ENCODE measurements at regions not wholly inside any gene's neighbourhood (a gene's known extent, or its start where the extent isn't known, plus 50 kb on each side); places are given as distances from the start of the nearest gene placed in this dataset.

GRCh38 chr13:78012046-78012445 is 93.4 kb upstream of the EDNRB start:
- Histone ChIP-seq H3K4me3 (ENCODE audit: control insufficient read depth in 1 of 2, extremely low read depth in 1 of 2, low read length in 1 of 2) (no peak overlapping the region), H3K9me3 (no peaks in the 10 kb centered on the region), H3K4me1 (ENCODE audit: control insufficient read depth in 1 of 2, extremely low read depth in 1 of 2, insufficient read depth in 2 of 2, low read length in 2 of 2) (no peaks in the 10 kb centered on the region), H3K27me3 (replicated peaks in 1 of 2; ENCODE audit: control insufficient read depth in 2 of 2, extremely low read depth in 1 of 2, insufficient read depth in 2 of 2, low read length in 1 of 2) (no peaks in the 10 kb centered on the region), H3K27ac (ENCODE audit: low read length) (no peak overlapping the region), H3K36me3 (ENCODE audit: control insufficient read depth in 2 of 2, extremely low read depth in 1 of 2, insufficient read depth in 1 of 2, low read length in 1 of 2) (no peaks in the 10 kb centered on the region)
- H3K4me1 Mint-ChIP-seq = no peaks in the 10 kb centered on the region
- ChIA-PET CTCF (no interaction called here), POLR2A (no interaction called here)
- 56% methylated on average over 1 of the region's 2 CpGs for WGBS (ENCODE audit: insufficient coverage)
- H3K27me3 Mint-ChIP-seq = peaks cover 4 to 9% of the 10 kb centered on the region in 2 donors
- no peak overlapping the region for H3K27ac Mint-ChIP-seq
- no peak overlapping the region for H3K4me3 Mint-ChIP-seq
- DNase-seq = no peak
- ATAC-seq (replicated peaks in 1 of 4) = no peak
- H3K9me3 Mint-ChIP-seq = no peaks in the 10 kb centered on the region
- no peaks in the 10 kb centered on the region for H3K36me3 Mint-ChIP-seq

- Histone ChIP-seq H3K4me3 (ENCODE audit: control insufficient read depth in 1 of 2, extremely low read depth in 1 of 2, low read length in 1 of 2) (no peak overlapping the region), H3K4me1 (ENCODE audit: control insufficient read depth in 1 of 2, extremely low read depth in 1 of 2, insufficient read depth in 2 of 2, low read length in 2 of 2) (no peaks in the 10 kb centered on the region), H3K9me3 (no peaks in the 10 kb centered on the region), H3K36me3 (ENCODE audit: control insufficient read depth in 2 of 2, extremely low read depth in 1 of 2, insufficient read depth in 1 of 2, low read length in 1 of 2) (no peaks in the 10 kb centered on the region), H3K27ac (ENCODE audit: low read length) (no peak overlapping the region), H3K27me3 (replicated peaks in 1 of 2; ENCODE audit: control insufficient read depth in 2 of 2, extremely low read depth in 1 of 2, insufficient read depth in 2 of 2, low read length in 1 of 2) (no peaks in the 10 kb centered on the region)
- no peaks in the 10 kb centered on the region for H3K4me1 Mint-ChIP-seq
- WGBS (ENCODE audit: insufficient coverage) = no CpG with 5 or more reads among the region's 2 CpGs
- H3K27me3 Mint-ChIP-seq = peaks cover 0 to 16% of the 10 kb centered on the region in 2 donors
- H3K36me3 Mint-ChIP-seq = no peaks in the 10 kb centered on the region
- H3K27ac Mint-ChIP-seq = no peak overlapping the region
- no peak overlapping the region for H3K4me3 Mint-ChIP-seq
- POLR2A ChIA-PET = no interaction called here
- DNase-seq (no peak), ATAC-seq (replicated peaks in 1 of 4) (no peak)
- CTCF ChIA-PET = interaction anchor here in 1 of 2 donors (0.6 kb wide), 1 partner anchor 1419 kb away, joined by 5 read pairs; no protein-coding TSS in a partner anchor
- peaks cover 0 to 11% (median 4%) of the 10 kb centered on the region in 3 donors for H3K9me3 Mint-ChIP-seq
Observed at GRCh38 chr13:78004821-78005220, 86.2 kb upstream of the EDNRB start.

DNA sequence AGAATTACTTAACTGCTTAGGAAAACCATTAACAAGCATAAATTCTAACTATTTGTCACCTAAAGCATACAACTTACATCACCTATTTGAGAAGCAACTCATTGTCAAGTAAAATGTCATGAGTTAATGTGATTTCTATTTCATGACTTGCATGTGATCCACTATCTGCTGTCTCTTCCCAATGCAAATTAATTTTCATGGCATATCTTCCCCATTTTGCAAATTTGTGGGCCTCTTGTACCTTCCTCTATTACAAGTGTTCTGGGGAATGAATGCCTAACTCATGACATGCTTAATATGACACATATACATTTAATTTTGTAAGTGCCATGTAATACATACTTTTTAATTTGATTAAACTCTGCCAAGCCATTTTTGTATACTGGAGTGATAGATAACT is 81.1 kb upstream of the EDNRB start:
- no peaks in the 10 kb centered on the region for H3K27me3 ChIP-seq (replicated peaks in 1 of 2; ENCODE audit: control insufficient read depth in 2 of 2, extremely low read depth in 1 of 2, insufficient read depth in 2 of 2, low read length in 1 of 2)
- peaks cover 5 to 23% of the 10 kb centered on the region in 2 donors for H3K27me3 Mint-ChIP-seq
- H3K27ac ChIP-seq (ENCODE audit: low read length) = no peak overlapping the region
- ATAC-seq (replicated peaks in 1 of 4) = no peak
- no peaks in the 10 kb centered on the region for H3K4me1 ChIP-seq (ENCODE audit: control insufficient read depth in 1 of 2, extremely low read depth in 1 of 2, insufficient read depth in 2 of 2, low read length in 2 of 2)
- POLR2A ChIA-PET = no interaction called here
- CTCF ChIA-PET = no interaction called here
- no peak overlapping the region for H3K4me3 Mint-ChIP-seq
- no peaks in the 10 kb centered on the region for H3K4me1 Mint-ChIP-seq
- H3K36me3 ChIP-seq (ENCODE audit: control insufficient read depth in 2 of 2, extremely low read depth in 1 of 2, insufficient read depth in 1 of 2, low read length in 1 of 2) = no peaks in the 10 kb centered on the region
- H3K9me3 ChIP-seq = no peaks in the 10 kb centered on the region
- no peak overlapping the region for H3K4me3 ChIP-seq (ENCODE audit: control insufficient read depth in 1 of 2, extremely low read depth in 1 of 2, low read length in 1 of 2)
- DNase-seq = no peak
- H3K9me3 Mint-ChIP-seq = peaks cover 2 to 27% (median 4%) of the 10 kb centered on the region in 3 donors
- H3K36me3 Mint-ChIP-seq = no peaks in the 10 kb centered on the region
- H3K27ac Mint-ChIP-seq = no peak overlapping the region

GRCh38 chr13:77994166-77994565 is 75.5 kb upstream of the EDNRB start:
- no peaks in the 10 kb centered on the region for H3K9me3 ChIP-seq

DNA sequence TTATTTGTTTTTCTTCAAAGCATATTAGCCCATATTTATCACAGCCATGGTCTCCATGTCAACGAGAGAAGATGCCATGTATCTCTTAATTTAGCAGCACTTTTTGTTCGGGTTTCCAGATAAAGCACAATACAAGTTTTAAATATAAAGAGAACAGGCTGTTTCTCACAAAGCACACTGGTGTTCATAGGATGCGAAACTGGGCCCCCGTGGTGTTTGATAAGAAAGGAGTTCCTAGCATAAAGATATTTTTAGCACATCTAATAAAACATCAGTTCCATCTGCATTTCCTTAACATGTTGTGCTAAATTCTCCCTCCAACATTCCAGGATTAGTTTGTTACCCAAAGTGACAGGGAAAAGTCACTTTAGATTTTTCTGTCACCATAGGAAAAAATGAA is 72.4 kb upstream of the EDNRB start:
- H3K36me3 ChIP-seq (ENCODE audit: control insufficient read depth in 2 of 2, extremely low read depth in 1 of 2, insufficient read depth in 1 of 2, low read length in 1 of 2) = no peaks in the 10 kb centered on the region
- H3K27me3 ChIP-seq (replicated peaks in 1 of 2; ENCODE audit: control insufficient read depth in 2 of 2, extremely low read depth in 1 of 2, insufficient read depth in 2 of 2, low read length in 1 of 2) = peaks cover 0 to 6% of the 10 kb centered on the region in 2 experiments
- H3K9me3 ChIP-seq = no peaks in the 10 kb centered on the region
- ChIA-PET POLR2A (no interaction called here), CTCF (no interaction called here)
- H3K9me3 Mint-ChIP-seq = peaks cover 0 to 5% (median 0%) of the 10 kb centered on the region in 3 donors
- H3K27ac ChIP-seq (ENCODE audit: low read length) = no peak overlapping the region
- ATAC-seq (replicated peaks in 1 of 4) (no peak), DNase-seq (no peak)
- H3K36me3 Mint-ChIP-seq = no peaks in the 10 kb centered on the region
- no peak overlapping the region for H3K4me3 Mint-ChIP-seq
- H3K27me3 Mint-ChIP-seq = peaks cover 6 to 7% of the 10 kb centered on the region in 2 donors
- no peak overlapping the region for H3K27ac Mint-ChIP-seq
- H3K4me1 Mint-ChIP-seq = no peaks in the 10 kb centered on the region
- H3K4me1 ChIP-seq (ENCODE audit: control insufficient read depth in 1 of 2, extremely low read depth in 1 of 2, insufficient read depth in 2 of 2, low read length in 2 of 2) = no peaks in the 10 kb centered on the region
- WGBS (ENCODE audit: insufficient coverage) = no CpG with 5 or more reads among the region's 4 CpGs
- no peak overlapping the region for H3K4me3 ChIP-seq (ENCODE audit: control insufficient read depth in 1 of 2, extremely low read depth in 1 of 2, low read length in 1 of 2)

More at GRCh38 chr13:77994166-77994565, 75.5 kb upstream of the EDNRB start:
- Histone ChIP-seq H3K4me1 (ENCODE audit: control insufficient read depth in 1 of 2, extremely low read depth in 1 of 2, insufficient read depth in 2 of 2, low read length in 2 of 2) (no peaks in the 10 kb centered on the region), H3K27ac (ENCODE audit: low read length) (no peak overlapping the region), H3K27me3 (replicated peaks in 1 of 2; ENCODE audit: control insufficient read depth in 2 of 2, extremely low read depth in 1 of 2, insufficient read depth in 2 of 2, low read length in 1 of 2) (no peaks in the 10 kb centered on the region), H3K36me3 (ENCODE audit: control insufficient read depth in 2 of 2, extremely low read depth in 1 of 2, insufficient read depth in 1 of 2, low read length in 1 of 2) (no peaks in the 10 kb centered on the region), H3K4me3 (ENCODE audit: control insufficient read depth in 1 of 2, extremely low read depth in 1 of 2, low read length in 1 of 2) (no peak overlapping the region)
- DNase-seq (no peak), ATAC-seq (replicated peaks in 1 of 4) (no peak)
- H3K36me3 Mint-ChIP-seq = no peaks in the 10 kb centered on the region
- POLR2A ChIA-PET = no interaction called here
- no peak overlapping the region for H3K4me3 Mint-ChIP-seq
- H3K9me3 Mint-ChIP-seq = peaks cover 0 to 16% (median 2%) of the 10 kb centered on the region in 3 donors
- no peak overlapping the region for H3K27ac Mint-ChIP-seq
- 80% methylated on average over 2 of the region's 3 CpGs for WGBS (ENCODE audit: insufficient coverage)
- H3K27me3 Mint-ChIP-seq = peaks cover 5 to 7% of the 10 kb centered on the region in 2 donors
- CTCF ChIA-PET = interaction anchor here in 1 of 2 donors (0.7 kb wide), 1 partner anchor 102 kb away, joined by 3 read pairs; no protein-coding TSS in a partner anchor
- H3K4me1 Mint-ChIP-seq = no peaks in the 10 kb centered on the region

DNA sequence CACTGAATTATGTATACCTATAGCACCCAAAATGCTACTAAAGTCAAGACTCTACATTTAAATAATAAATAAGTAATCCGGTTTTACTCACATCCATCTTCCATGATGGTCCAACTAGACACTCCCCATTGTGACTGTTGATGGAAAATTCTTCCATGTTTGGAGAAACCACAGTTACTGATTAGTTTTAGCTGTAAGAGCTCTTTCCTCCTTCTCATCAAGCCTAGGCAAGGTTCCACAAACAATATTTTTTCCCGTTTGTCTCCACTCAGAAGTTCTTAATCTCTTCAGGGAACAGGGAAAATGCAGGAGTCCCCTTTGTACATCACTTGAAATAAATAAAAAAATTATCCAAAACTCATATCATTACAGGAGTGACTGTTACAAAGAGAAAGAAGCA is 70.7 kb upstream of the EDNRB start:
- Mint-ChIP-seq H3K4me1 (no peaks in the 10 kb centered on the region), H3K9me3 (no peaks in the 10 kb centered on the region), H3K4me3 (no peak overlapping the region), H3K27me3 (peaks cover 4 to 12% of the 10 kb centered on the region in 2 donors), H3K36me3 (no peaks in the 10 kb centered on the region), H3K27ac (no peak overlapping the region)
- ATAC-seq (replicated peaks in 1 of 4) (no peak), DNase-seq (no peak)
- H3K4me1 ChIP-seq (ENCODE audit: control insufficient read depth in 1 of 2, extremely low read depth in 1 of 2, insufficient read depth in 2 of 2, low read length in 2 of 2) = no peaks in the 10 kb centered on the region
- ChIA-PET POLR2A (no interaction called here), CTCF (no interaction called here)
- peaks cover 0 to 6% of the 10 kb centered on the region in 2 experiments for H3K27me3 ChIP-seq (replicated peaks in 1 of 2; ENCODE audit: control insufficient read depth in 2 of 2, extremely low read depth in 1 of 2, insufficient read depth in 2 of 2, low read length in 1 of 2)
- no peak overlapping the region for H3K27ac ChIP-seq (ENCODE audit: low read length)
- H3K9me3 ChIP-seq = no peaks in the 10 kb centered on the region
- no peaks in the 10 kb centered on the region for H3K36me3 ChIP-seq (ENCODE audit: control insufficient read depth in 2 of 2, extremely low read depth in 1 of 2, insufficient read depth in 1 of 2, low read length in 1 of 2)
- H3K4me3 ChIP-seq (ENCODE audit: control insufficient read depth in 1 of 2, extremely low read depth in 1 of 2, low read length in 1 of 2) = no peak overlapping the region
- no CpG with 5 or more reads among the region's 2 CpGs for WGBS (ENCODE audit: insufficient coverage)

DNA sequence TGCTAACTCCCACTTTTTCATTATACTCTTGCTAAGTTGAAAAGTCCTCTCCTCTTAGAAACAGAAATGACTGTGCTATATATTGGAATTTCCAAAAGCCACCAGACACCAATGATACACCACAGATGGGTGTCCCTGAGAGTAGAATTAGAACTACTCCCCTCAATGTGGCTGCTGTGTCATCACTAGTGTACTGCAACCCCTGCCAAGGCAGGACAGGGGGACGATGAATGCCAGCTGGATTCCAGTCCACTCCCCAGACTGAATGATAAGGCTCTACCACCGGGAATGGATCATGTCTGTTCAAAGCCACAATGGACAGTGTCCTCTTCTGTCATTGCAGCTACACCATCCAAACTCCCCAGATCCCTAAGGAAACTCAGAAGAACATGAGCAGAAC is 69.7 kb upstream of the EDNRB start:
- H3K27ac Mint-ChIP-seq = no peak overlapping the region
- H3K4me3 ChIP-seq (ENCODE audit: control insufficient read depth in 1 of 2, extremely low read depth in 1 of 2, low read length in 1 of 2) = no peak overlapping the region
- no peak overlapping the region for H3K4me3 Mint-ChIP-seq
- no peaks in the 10 kb centered on the region for H3K9me3 Mint-ChIP-seq
- H3K27ac ChIP-seq (ENCODE audit: low read length) = no peak overlapping the region
- no peaks in the 10 kb centered on the region for H3K4me1 ChIP-seq (ENCODE audit: control insufficient read depth in 1 of 2, extremely low read depth in 1 of 2, insufficient read depth in 2 of 2, low read length in 2 of 2)
- WGBS (ENCODE audit: insufficient coverage) = 76% methylated on average over 2 of the region's 2 CpGs
- no peak for ATAC-seq (replicated peaks in 1 of 4)
- H3K4me1 Mint-ChIP-seq = no peaks in the 10 kb centered on the region
- no peaks in the 10 kb centered on the region for H3K36me3 ChIP-seq (ENCODE audit: control insufficient read depth in 2 of 2, extremely low read depth in 1 of 2, insufficient read depth in 1 of 2, low read length in 1 of 2)
- peaks cover 0 to 6% of the 10 kb centered on the region in 2 experiments for H3K27me3 ChIP-seq (replicated peaks in 1 of 2; ENCODE audit: control insufficient read depth in 2 of 2, extremely low read depth in 1 of 2, insufficient read depth in 2 of 2, low read length in 1 of 2)
- ChIA-PET CTCF (no interaction called here), POLR2A (no interaction called here)
- no peaks in the 10 kb centered on the region for H3K9me3 ChIP-seq
- peaks cover 4 to 12% of the 10 kb centered on the region in 2 donors for H3K27me3 Mint-ChIP-seq
- no peak for DNase-seq
- H3K36me3 Mint-ChIP-seq = no peaks in the 10 kb centered on the region
